ENCODE measurements at regions not wholly inside any gene's neighbourhood (a gene's known extent, or its start where the extent isn't known, plus 50 kb on each side); places are given as distances from the start of the nearest gene placed in this dataset.

DNA sequence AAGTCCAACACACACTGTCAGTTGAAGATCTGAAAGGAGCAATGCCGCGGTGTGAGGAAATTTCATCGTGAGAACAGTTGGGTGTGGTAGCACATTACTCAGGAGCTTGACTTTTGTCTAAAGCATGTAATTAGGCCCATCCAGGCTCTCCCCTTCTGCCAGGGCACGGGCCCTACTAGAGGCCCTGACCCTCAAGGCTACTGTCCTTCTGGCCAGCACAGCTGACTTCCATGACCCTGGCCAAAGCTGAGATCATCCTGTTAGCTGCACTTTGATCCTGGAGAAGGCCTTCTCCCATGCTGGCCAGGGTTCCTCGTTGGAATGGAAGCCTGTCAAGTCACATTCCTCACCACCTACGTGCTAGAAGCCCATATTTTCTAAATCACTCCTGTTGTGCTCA, 77.8 kb upstream of the SLC1A3 start:
- TF ChIP-seq EZH2 (IDR thresholded peaks at IDR 0.05) (no peak), EZH2phosphoT487 (IDR thresholded peaks at IDR 0.05) (no peak)
- TF ChIP-seq, protein P1, sequence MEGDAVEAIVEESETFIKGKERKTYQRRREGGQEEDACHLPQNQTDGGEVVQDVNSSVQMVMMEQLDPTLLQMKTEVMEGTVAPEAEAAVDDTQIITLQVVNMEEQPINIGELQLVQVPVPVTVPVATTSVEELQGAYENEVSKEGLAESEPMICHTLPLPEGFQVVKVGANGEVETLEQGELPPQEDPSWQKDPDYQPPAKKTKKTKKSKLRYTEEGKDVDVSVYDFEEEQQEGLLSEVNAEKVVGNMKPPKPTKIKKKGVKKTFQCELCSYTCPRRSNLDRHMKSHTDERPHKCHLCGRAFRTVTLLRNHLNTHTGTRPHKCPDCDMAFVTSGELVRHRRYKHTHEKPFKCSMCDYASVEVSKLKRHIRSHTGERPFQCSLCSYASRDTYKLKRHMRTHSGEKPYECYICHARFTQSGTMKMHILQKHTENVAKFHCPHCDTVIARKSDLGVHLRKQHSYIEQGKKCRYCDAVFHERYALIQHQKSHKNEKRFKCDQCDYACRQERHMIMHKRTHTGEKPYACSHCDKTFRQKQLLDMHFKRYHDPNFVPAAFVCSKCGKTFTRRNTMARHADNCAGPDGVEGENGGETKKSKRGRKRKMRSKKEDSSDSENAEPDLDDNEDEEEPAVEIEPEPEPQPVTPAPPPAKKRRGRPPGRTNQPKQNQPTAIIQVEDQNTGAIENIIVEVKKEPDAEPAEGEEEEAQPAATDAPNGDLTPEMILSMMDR (IDR thresholded peaks at IDR 0.05): no peak
- Histone ChIP-seq H3K4me1 (peaks cover 5% of the 10 kb centered on the region), H3K9me3 (ENCODE audit: low read depth) (no peaks in the 10 kb centered on the region), H3K36me3 (no peaks in the 10 kb centered on the region), H3K4me3 (no peak overlapping the region), H3K27ac (no peak overlapping the region), H3K9ac (no peak overlapping the region), H4K20me1 (ENCODE audit: low read depth) (no peaks in the 10 kb centered on the region), H3K27me3 (no peaks in the 10 kb centered on the region), H3F3A (ENCODE audit: low read depth) (no peaks in the 10 kb centered on the region), H3K79me2 (ENCODE audit: low read depth) (no peaks in the 10 kb centered on the region), H3K4me2 (no peak overlapping the region), H2AFZ (replicated peaks) (no peak overlapping the region)
- H3K27ac Mint-ChIP-seq: no peak overlapping the region
- no peak overlapping the region for H3K4me3 Mint-ChIP-seq
- H3K9me3 Mint-ChIP-seq: no peaks in the 10 kb centered on the region
- H3K36me3 Mint-ChIP-seq: no peaks in the 10 kb centered on the region
- DNase-seq (ENCODE audit: low spot score): no peak
- peaks cover 11% of the 10 kb centered on the region for H3K4me1 Mint-ChIP-seq
- peaks cover 2% of the 10 kb centered on the region for H3K27me3 Mint-ChIP-seq (ENCODE audit: insufficient read depth, low read depth)

DNA sequence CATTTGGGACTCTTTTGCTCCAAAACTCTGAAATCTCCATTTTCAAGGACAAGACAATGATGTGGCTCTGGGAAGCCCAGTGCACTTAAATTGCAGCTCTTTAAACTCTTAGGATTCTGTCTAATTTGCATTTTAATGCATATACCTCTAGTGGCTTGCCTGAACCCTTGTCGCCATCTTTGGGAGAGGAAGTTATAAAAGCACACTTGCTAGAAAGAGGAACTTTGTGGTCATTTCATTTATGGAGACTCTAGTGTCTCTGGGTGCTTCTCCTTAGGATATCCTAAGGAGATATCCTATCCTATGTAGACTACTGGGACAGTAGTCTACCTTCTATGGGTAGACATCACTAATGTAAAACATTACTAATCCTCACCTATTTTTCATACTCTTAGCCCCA, 77.3 kb upstream of the SLC1A3 start:
- Histone ChIP-seq H3K4me1 (peaks cover 5% of the 10 kb centered on the region), H3K9me3 (ENCODE audit: low read depth) (no peaks in the 10 kb centered on the region), H3K36me3 (no peaks in the 10 kb centered on the region), H4K20me1 (ENCODE audit: low read depth) (no peaks in the 10 kb centered on the region), H3K9ac (no peak overlapping the region), H3K27me3 (no peaks in the 10 kb centered on the region), H3K4me3 (no peak overlapping the region), H3K4me2 (no peak overlapping the region), H3K27ac (no peak overlapping the region), H3K79me2 (ENCODE audit: low read depth) (no peaks in the 10 kb centered on the region), H3F3A (ENCODE audit: low read depth) (no peaks in the 10 kb centered on the region), H2AFZ (replicated peaks) (no peak overlapping the region)
- TF ChIP-seq, protein P1 (IDR thresholded peaks at IDR 0.05): no peak
- TF ChIP-seq EZH2phosphoT487 (IDR thresholded peaks at IDR 0.05): no peak
- TF ChIP-seq EZH2 (IDR thresholded peaks at IDR 0.05): no peak
- Mint-ChIP-seq H3K4me1 (peaks cover 5% of the 10 kb centered on the region), H3K27ac (no peak overlapping the region), H3K27me3 (ENCODE audit: insufficient read depth, low read depth) (peaks cover 1% of the 10 kb centered on the region), H3K4me3 (no peak overlapping the region), H3K9me3 (no peaks in the 10 kb centered on the region), H3K36me3 (no peaks in the 10 kb centered on the region)
- DNase-seq (ENCODE audit: low spot score): no peak

DNA sequence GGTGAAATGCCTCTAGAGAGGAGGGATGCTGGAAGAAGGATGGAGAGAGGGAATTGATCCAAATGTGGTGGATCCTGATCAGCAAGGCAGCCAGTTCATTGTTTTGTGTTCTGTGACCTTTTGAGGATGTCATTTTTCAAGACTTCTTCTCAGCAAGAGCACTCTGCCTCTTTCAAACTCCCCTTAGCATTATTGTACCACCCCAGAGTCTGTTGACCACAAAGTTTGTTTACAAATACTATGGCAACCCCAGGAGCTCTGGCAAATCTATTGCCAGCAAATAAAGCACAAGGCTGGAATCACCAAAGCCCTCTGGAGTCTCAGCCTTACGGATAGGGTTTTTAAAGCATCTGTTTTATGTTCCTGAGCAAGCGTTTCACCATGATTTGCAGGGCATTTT, 76.2 kb upstream of the SLC1A3 start:
- Histone ChIP-seq H3F3A (ENCODE audit: low read depth) (no peaks in the 10 kb centered on the region), H3K36me3 (no peaks in the 10 kb centered on the region), H3K9me3 (ENCODE audit: low read depth) (no peaks in the 10 kb centered on the region), H3K4me1 (peaks cover 5% of the 10 kb centered on the region), H2AFZ (replicated peaks) (peak overlapping the region; percentile 18), H3K4me3 (no peak overlapping the region), H3K27ac (no peak overlapping the region), H4K20me1 (ENCODE audit: low read depth) (no peaks in the 10 kb centered on the region), H3K9ac (no peak overlapping the region), H3K79me2 (ENCODE audit: low read depth) (no peaks in the 10 kb centered on the region), H3K4me2 (no peak overlapping the region), H3K27me3 (no peaks in the 10 kb centered on the region)
- no peak for TF ChIP-seq EZH2phosphoT487 (IDR thresholded peaks at IDR 0.05)
- TF ChIP-seq EZH2 (IDR thresholded peaks at IDR 0.05): no peak
- TF ChIP-seq, protein P1 (IDR thresholded peaks at IDR 0.05): no peak
- peak; percentile 16 for DNase-seq (ENCODE audit: low spot score)
- Mint-ChIP-seq H3K36me3 (no peaks in the 10 kb centered on the region), H3K27me3 (ENCODE audit: insufficient read depth, low read depth) (peaks cover 2% of the 10 kb centered on the region), H3K27ac (peak overlapping the region; percentile 6), H3K9me3 (no peaks in the 10 kb centered on the region), H3K4me1 (peaks cover 12% of the 10 kb centered on the region), H3K4me3 (no peak overlapping the region)

All from neural progenitor cell (in vitro differentiated cells).